Uterus (tissue), 3 donors: ENCODE measurements at regions not wholly inside any gene's neighbourhood (a gene's known extent, or its start where the extent isn't known, plus 50 kb on each side); places are given as distances from the start of the nearest gene placed in this dataset.

Experiments used
- DNase-seq, 2 donors: peaks; one replicate each; pipeline ENCODE4 v3.0.0-alpha.2; 2019 to 2020
- H3K27ac ChIP-seq, 2 donors: fragments of 200-600 bp; sonication (generic); 1 replicate in 1 of 2; 2 replicates in 1 of 2; pipeline ENCODE4 v1.5.1; 2016 to 2018
- H3K27me3 ChIP-seq, 2 donors: fragments of 200-600 bp; sonication (generic); one replicate each; pipeline ENCODE4 v1.5.1; 2018 to 2019; ENCODE audit warnings: control low read depth in 1 of 2
- H3K36me3 ChIP-seq, 2 donors: fragments of 200-600 bp; sonication (generic); one replicate each; pipeline ENCODE4 v1.5.1; 2019; ENCODE audit warnings: control low read depth in 1 of 2
- H3K4me1 ChIP-seq, 2 donors: fragments of 200-600 bp; sonication (generic); one replicate each; pipeline ENCODE4 v1.5.1; 2018 to 2019; ENCODE audit warnings: control low read depth in 1 of 2
- H3K4me3 ChIP-seq, 2 donors: fragments of 200-600 bp; sonication (generic); 1 replicate in 1 of 2; 2 replicates in 1 of 2; pipeline ENCODE4 v1.5.1; 2018 to 2019; ENCODE audit warnings: mild to moderate bottlenecking in 1 of 2
- H3K9me3 ChIP-seq, 2 donors: fragments of 200-600 bp; sonication (generic); one replicate each; pipeline ENCODE4 v1.5.1; 2019; ENCODE audit warnings: control low read depth in 1 of 2
- CTCF ChIP-seq, 4 experiments: fragments of 200-600 bp in 2 of 4; fragments of 450-650 bp in 2 of 4; sonication (generic) in 2 of 4; IDR thresholded peaks; one replicate each; pipeline ENCODE4 v1.5.1; 2016 to 2019; ENCODE audit warnings: antibody characterized with exemption in 4 of 4, mild to moderate bottlenecking in 2 of 4, moderate library complexity in 1 of 4
- POLR2A ChIP-seq, 2 donors: fragments of 450-650 bp; IDR thresholded peaks; one replicate each; pipeline ENCODE4 v1.6.1; 2016; ENCODE audit warnings: antibody characterized with exemption in 2 of 2, mild to moderate bottlenecking in 1 of 2, moderate library complexity in 1 of 2
- intact Hi-C: fragments of 100-400 bp; cut with DNase I; formaldehyde crosslinking; loops from one replicate; pipeline ENCODE4 v1.15.1; 2023; ENCODE audit warnings: low total_unique reads
- donor health status: DM: yes; HTN: yes; CAD: no.

- no peaks in the 10 kb centered on the region for H3K9me3 ChIP-seq
- intact Hi-C loops, result no loop called here
- no peak for DNase-seq
- TF ChIP-seq POLR2A (IDR thresholded peaks at IDR 0.05) (no peak), CTCF (IDR thresholded peaks at IDR 0.05) (no peak)
- no peaks in the 10 kb centered on the region for H3K27me3 ChIP-seq
- H3K27ac ChIP-seq, result no peak overlapping the region
- H3K4me1 ChIP-seq, result no peaks in the 10 kb centered on the region
- H3K4me3 ChIP-seq, result no peak overlapping the region
- no peaks in the 10 kb centered on the region for H3K36me3 ChIP-seq
These were observed 134.0 kb downstream of the KCNRG start for GRCh38 chr13:50149214-50149613.

GRCh38 chr13:50149932-50150331, 134.7 kb downstream of the KCNRG start:
- no peaks in the 10 kb centered on the region for H3K36me3 ChIP-seq
- TF ChIP-seq POLR2A (IDR thresholded peaks at IDR 0.05) (no peak), CTCF (IDR thresholded peaks at IDR 0.05) (no peak)
- intact Hi-C loops, result no loop called here
- H3K4me1 ChIP-seq, result no peaks in the 10 kb centered on the region
- H3K9me3 ChIP-seq, result no peaks in the 10 kb centered on the region
- H3K27ac ChIP-seq, result no peak overlapping the region
- no peak overlapping the region for H3K4me3 ChIP-seq
- DNase-seq, result peak in 1 of 2 donors; percentile 35
- no peaks in the 10 kb centered on the region for H3K27me3 ChIP-seq

GRCh38 chr13:50152224-50152623, 137.0 kb downstream of the KCNRG start:
- peak overlapping the region in 1 of 2 donors; percentile 3 for H3K27ac ChIP-seq

GRCh38 chr13:50152655-50153309, 137.5 kb downstream of the KCNRG start:
- Histone ChIP-seq H3K4me3 (no peak overlapping the region), H3K27me3 (no peaks in the 10 kb centered on the region), H3K36me3 (no peaks in the 10 kb centered on the region), H3K27ac (peak overlapping the region in 1 of 2 donors; percentile 3), H3K4me1 (no peaks in the 10 kb centered on the region), H3K9me3 (no peaks in the 10 kb centered on the region)
- TF ChIP-seq CTCF (IDR thresholded peaks at IDR 0.05) (no peak), POLR2A (IDR thresholded peaks at IDR 0.05) (no peak)
- intact Hi-C loops, result no loop called here
- DNase-seq, result no peak

More at GRCh38 chr13:50152224-50152623, 137.0 kb downstream of the KCNRG start:
- Histone ChIP-seq H3K27me3 (no peaks in the 10 kb centered on the region), H3K9me3 (no peaks in the 10 kb centered on the region), H3K4me1 (no peaks in the 10 kb centered on the region), H3K36me3 (no peaks in the 10 kb centered on the region), H3K4me3 (no peak overlapping the region)
- TF ChIP-seq POLR2A (IDR thresholded peaks at IDR 0.05) (no peak), CTCF (IDR thresholded peaks at IDR 0.05) (no peak)
- intact Hi-C loops, result no loop called here
- DNase-seq, result no peak

- TF ChIP-seq POLR2A (IDR thresholded peaks at IDR 0.05), result no peak
- TF ChIP-seq CTCF (IDR thresholded peaks at IDR 0.05), result no peak
- Histone ChIP-seq H3K4me1 (no peaks in the 10 kb centered on the region), H3K27me3 (no peaks in the 10 kb centered on the region), H3K9me3 (no peaks in the 10 kb centered on the region), H3K27ac (no peak overlapping the region), H3K36me3 (no peaks in the 10 kb centered on the region), H3K4me3 (no peak overlapping the region)
- DNase-seq, result no peak
- intact Hi-C loops, result no loop called here
These were observed 138.2 kb downstream of the KCNRG start for GRCh38 chr13:50153401-50153800.
